ENCODE measurements at regions not wholly inside any gene's neighbourhood (a gene's known extent, or its start where the extent isn't known, plus 50 kb on each side); places are given as distances from the start of the nearest gene placed in this dataset.

DNA sequence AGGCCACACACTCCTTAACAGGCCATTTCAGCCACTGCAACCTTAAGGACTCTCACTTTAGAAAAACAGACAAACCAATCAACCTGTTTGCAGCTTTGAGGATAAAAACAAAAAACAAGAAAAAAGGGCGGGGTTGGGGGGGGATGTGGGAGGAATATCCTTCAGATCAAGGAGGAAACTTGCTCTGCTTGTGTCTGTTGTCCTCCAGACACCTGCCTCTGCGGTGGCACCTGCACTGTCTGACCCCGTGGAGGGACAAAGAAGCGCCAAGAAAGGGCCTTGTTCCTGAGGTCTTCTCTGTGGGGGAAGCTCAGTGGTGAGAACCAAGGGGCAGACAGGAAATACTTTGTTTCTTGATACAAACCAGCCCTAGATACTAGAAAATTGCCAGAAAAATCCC, 70.5 kb downstream of the POLR2M start:
- TF ChIP-seq PPARA (CRISPR knock-in tag; IDR thresholded peaks at IDR 0.05; ENCODE audit: borderline replicate concordance) (no peak), GLIS3 (CRISPR knock-in tag; IDR thresholded peaks at IDR 0.05) (no peak), PATZ1 (CRISPR knock-in tag; IDR thresholded peaks at IDR 0.05; ENCODE audit: borderline replicate concordance) (no peak), OSR1 (CRISPR knock-in tag; IDR thresholded peaks at IDR 0.05) (no peak), ZNF565 (CRISPR knock-in tag; conservative IDR thresholded peaks at IDR 0.05; ENCODE audit: low read depth) (no peak), SNAI2 (CRISPR knock-in tag; IDR thresholded peaks at IDR 0.05) (no peak), ZFP3 (CRISPR knock-in tag; IDR thresholded peaks at IDR 0.05) (no peak)
- TF ChIP-seq, protein P1, sequence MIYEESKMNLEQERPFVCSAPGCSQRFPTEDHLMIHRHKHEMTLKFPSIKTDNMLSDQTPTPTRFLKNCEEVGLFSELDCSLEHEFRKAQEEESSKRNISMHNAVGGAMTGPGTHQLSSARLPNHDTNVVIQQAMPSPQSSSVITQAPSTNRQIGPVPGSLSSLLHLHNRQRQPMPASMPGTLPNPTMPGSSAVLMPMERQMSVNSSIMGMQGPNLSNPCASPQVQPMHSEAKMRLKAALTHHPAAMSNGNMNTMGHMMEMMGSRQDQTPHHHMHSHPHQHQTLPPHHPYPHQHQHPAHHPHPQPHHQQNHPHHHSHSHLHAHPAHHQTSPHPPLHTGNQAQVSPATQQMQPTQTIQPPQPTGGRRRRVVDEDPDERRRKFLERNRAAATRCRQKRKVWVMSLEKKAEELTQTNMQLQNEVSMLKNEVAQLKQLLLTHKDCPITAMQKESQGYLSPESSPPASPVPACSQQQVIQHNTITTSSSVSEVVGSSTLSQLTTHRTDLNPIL (CRISPR knock-in tag; IDR thresholded peaks at IDR 0.05; ENCODE audit: low read depth): no peak
